Fibroblast of skin of back (primary cell): ENCODE measurements at regions not wholly inside any gene's neighbourhood (a gene's known extent, or its start where the extent isn't known, plus 50 kb on each side); places are given as distances from the start of the nearest gene placed in this dataset.

Source experiments
- DNase-seq: peaks from one replicate; pipeline ENCODE4 v3.0.0-alpha.2; 2013

DNA sequence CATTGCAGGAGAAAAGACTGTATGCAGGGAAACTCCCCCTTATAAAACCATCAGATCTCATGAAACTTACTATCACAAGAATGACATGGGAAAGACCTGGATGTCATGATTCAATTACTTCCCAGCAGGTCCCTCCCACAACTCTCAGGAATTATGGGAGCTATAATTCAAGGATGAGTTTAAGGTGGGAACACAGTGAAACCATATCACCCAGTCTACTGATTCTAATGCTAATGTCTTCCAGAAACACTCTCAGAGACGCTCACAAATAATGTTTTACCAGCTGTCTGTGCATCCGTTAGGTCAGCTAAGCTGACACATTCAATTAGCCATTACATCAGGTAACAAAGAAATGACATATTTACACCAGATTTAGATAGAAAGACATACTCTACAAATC, 637.9 kb downstream of the NLGN4Y start:
- no peak for DNase-seq

- no peak for DNase-seq
Measured at GRCh38 chrY:15179890-15180289, 655.6 kb downstream of the NLGN4Y start.

- DNase-seq = peak; percentile 0
Measured at GRCh38 chrY:15229056-15229455, 704.7 kb downstream of the NLGN4Y start.

DNA sequence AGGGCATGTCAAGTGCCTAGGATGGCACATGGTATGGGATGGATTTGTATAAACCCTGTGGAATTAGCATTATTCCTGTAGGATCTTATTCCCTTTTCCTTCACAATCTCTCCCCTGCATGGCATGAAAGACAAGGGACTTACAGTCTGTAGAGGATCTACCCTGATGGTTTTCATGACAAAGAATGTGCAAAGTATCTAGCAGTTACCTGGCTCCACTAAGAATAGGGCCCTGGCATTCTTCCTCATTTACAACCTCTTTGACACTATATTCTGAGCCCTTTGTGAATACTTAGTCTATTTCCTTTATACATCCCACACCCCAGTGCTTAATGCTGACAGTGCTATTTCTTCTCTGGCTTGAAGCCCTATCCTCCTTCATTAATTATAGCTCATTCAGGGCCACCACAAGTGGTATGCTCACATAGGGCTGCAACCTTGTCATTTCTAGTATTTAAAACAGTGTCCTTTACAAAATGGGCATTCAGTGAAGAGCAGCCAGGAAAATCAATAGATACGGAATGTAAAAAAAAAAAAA, 715.3 kb downstream of the NLGN4Y start:
- no peak for DNase-seq

DNA sequence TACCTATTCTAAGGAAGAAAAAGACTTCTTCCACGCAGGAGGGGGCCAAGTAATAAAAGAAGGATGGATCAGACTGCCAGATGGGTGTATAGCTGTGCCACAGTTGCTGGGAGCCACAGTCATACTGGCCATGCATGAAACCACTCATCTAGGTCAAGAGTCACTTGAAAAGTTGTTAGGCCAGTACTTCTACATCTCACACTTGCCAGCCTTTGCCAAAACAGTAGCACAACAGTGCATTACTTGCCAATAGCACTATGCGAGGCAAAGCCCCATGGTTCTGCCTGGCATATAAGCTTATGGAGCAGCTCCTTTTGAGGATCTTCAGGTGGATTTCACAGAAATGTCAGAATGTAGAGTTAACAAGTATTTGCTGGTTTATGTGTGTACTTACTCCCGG, 735.0 kb downstream of the NLGN4Y start:
- no peak for DNase-seq

- DNase-seq = no peak
Measured at GRCh38 chrY:15286572-15286971, 762.2 kb downstream of the NLGN4Y start.

DNA sequence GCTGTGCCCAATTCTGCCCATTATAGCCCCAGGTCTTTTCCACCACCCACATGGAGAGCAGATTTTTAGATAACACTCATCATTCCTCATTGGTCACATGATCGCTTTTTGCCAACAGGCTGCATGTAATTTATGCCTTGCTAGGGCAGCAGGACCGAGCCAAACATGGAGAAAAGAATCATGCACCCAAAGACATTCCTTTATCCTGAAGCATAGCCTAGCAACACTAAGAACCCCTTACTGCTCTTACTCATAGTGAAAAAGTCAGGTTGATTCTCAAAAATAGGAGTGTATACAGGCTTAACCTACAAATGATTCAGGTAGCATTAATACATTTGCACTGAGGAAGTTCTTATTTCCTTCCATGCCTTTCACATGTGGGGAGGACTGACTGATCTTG, 765.5 kb downstream of the NLGN4Y start:
- DNase-seq = no peak

DNA sequence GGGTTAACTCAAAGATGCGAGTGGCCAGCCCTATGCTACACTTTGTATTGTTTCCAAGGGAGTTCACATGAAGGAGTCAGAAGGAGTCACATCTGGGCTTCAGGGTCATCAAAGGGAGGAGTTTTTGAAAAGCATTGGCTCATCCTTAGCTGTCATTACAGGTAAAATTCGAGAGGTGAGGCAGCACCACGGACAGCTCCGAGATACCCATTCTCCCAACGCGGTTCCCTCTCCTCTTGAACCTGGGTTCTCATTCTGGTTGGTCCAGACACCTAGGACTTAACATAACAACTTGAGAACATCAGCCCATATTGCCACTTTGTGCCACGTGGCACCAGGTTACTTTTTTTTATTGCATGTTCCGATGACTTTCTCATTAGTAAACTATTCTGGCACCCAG, 768.6 kb downstream of the NLGN4Y start:
- DNase-seq = no peak

DNA sequence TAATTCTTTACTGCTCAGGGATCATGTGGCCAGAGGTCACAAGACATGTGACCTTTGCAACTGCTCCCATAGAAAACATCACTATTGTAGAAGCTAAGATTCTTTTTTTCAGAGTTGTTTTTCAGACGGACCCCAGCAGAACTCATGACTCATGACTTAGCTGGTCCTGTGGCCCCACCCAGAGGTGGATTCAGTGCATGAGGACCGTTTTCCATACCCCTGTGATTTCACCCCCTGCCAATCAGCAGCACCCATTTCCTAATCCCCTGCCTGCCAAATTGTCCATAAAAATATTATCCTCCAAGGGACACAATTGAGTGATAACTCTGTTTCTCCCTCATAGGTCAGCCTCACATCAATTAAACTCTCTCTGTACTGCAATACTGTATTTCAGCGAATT, 777.5 kb downstream of the NLGN4Y start:
- no peak for DNase-seq

GRCh38 chrY:15312166-15312565, 787.8 kb downstream of the NLGN4Y start:
- no peak for DNase-seq

- peak; percentile 63 for DNase-seq
Measured at GRCh38 chrY:15324189-15324588, 799.9 kb downstream of the NLGN4Y start.

GRCh38 chrY:15325201-15325600, 800.9 kb downstream of the NLGN4Y start:
- DNase-seq = peak; percentile 80

DNA sequence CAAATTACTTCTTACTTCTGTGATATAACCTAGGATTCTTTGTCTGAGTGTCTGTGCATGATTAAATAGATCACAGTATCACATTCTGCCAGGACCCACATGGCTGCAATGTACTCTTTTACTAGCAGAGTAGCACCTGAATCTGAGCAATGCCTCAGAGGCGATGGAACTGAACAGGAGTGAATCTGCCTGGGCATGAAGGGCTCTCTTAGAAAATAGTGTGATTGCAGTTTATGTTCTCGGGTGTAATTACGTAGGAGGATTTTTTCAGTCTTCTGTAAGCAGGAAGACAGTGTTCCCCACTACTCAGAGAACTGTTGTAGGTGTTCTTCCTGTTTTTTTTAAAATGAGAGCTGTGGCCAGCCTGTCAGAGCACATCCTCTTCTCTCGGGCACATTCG, 802.3 kb downstream of the NLGN4Y start:
- DNase-seq = no peak

DNA sequence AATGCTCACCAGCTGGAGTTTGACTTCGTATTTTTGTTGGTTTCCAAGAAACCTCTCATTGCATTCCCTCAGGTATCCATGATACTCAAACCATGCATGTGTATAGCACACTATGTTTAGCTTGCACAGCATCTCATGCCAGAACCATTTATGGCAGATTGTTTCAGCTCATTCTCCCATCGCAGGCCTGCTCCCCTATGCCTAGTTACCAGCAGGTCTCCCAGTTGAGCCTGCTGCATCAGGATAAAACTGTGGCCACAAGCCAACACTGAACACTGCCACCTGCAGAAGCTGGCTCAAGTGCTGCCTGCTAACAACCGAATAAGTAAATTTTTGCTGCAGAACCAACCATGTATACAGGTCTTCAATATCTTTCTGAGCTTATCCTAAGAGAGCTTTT, 804.5 kb downstream of the NLGN4Y start:
- no peak for DNase-seq

DNA sequence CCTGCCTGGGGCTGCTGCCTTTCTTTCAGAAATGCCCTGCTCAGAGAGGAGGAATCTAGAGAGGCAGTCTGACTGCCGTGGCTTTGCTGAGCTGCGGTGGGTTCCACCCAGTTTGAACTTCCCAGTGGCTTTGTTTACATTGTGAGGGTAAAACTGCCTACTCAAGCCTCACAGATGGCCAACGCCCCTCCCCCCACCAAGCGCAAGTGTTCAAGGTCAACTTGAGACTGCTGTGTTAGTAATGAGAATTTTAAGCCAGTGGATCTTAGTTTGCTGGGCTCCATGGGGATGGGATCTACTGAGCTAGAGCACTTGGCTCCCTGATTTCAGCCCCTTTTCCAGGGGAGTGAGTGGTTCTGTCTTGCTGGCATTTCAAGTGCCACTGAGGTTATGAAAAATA, 819.2 kb downstream of the NLGN4Y start:
- no peak for DNase-seq

DNA sequence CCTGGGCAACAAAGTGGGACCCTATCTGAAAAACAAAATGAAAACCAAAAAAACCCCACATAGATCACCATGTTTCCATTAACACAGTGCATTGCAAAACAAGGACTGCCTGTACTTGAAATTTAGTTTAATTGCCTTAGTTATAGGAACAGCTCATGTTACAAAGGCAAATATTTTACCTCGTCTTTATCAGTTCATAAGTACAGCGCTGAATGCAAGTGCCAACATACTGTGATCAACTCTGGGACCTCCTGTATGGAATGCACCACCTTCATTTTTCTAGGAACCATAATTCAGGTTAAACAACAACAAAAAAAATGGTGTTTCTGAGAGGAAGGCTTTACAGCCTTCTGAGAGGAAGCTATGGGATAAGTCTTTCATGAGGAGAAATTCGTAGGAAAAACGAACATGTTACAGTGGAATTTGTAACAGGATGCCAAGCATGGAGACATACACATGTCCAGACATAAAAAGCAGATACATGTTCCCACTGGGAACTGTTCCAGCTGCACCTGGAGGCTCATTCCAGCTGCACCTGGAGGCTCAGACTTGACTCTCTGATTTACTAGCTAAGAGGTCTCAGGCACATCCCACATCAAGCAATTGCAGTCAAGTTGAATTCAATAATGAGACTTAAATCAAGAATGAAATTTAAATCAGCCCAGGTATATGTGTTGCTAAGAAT, 821.3 kb downstream of the NLGN4Y start:
- no peak for DNase-seq

GRCh38 chrY:15349351-15349750, 825.0 kb downstream of the NLGN4Y start:
- DNase-seq = no peak

DNA sequence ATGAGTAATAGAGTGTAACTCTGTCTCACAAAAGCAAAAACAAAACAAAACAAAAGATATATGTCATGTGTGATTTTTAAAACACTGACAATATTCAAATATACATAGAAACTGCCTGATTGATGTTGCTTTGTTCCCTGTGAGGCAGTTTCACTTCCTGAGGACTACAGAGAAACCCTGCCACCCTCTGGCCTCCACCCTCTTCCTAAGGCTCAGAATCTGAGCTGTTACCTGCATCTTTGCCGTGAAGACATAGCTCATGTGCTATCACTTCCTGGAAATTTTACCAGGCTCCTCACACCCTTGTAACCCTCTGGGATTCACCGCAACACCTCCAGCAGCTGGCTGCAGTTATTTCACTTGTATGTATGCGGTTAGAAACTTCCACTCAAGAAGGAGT, 831.0 kb downstream of the NLGN4Y start:
- peak; percentile 4 for DNase-seq

- peak; percentile 2 for DNase-seq
Measured at GRCh38 chrY:15360471-15360870, 836.1 kb downstream of the NLGN4Y start.

DNA sequence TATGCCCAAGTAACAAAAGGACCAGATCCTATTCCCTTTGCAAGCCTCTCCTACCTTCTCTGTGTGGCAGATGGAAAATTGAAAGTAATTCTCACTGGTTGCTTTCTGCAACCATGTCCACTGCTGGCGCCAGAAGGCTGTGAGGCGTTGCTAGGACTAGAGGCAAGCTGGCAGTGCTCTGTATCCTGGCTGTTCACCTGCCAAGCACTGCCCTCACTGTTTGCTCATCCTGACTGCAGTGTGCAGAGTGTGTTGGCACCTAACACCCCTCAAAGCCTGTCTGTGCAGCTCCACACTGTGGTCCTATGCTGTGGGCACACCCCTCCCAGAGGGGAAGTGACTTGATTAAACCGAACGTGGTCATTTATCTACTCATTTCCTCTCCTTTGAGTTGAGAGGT, 840.7 kb downstream of the NLGN4Y start:
- DNase-seq = no peak

- no peak for DNase-seq
Measured at GRCh38 chrY:15368786-15369185, 844.5 kb downstream of the NLGN4Y start.

- no peak for DNase-seq
Measured at GRCh38 chrY:15385178-15385577, 860.8 kb downstream of the NLGN4Y start.

- peak; percentile 71 for DNase-seq
Measured at GRCh38 chrY:15397556-15398280, 873.4 kb downstream of the NLGN4Y start.

- DNase-seq = peak; percentile 16
Measured at GRCh38 chrY:15402451-15402850, 878.1 kb downstream of the NLGN4Y start.
